ENCODE measurements at regions not wholly inside any gene's neighbourhood (a gene's known extent, or its start where the extent isn't known, plus 50 kb on each side); places are given as distances from the start of the nearest gene placed in this dataset. TPM values are rescaled to one million over a fixed set of nuclear protein-coding genes. Genes with fewer than 3 reads are reported as not detected.

GRCh38 chr7:63114371-63114985 is 884.2 kb upstream of the ZNF722 start:
- Histone ChIP-seq H3K9me3 (replicated peaks; ENCODE audit: control insufficient read depth, insufficient read depth, low read length) (no peaks in the 10 kb centered on the region), H3K9ac (replicated peaks; ENCODE audit: extremely low read depth, insufficient read depth, low read length) (no peak overlapping the region), H3K9me1 (replicated peaks; ENCODE audit: control insufficient read depth, extremely low read depth, insufficient read depth, low read length) (no peaks in the 10 kb centered on the region), H3K79me2 (ENCODE audit: control insufficient read depth, insufficient read depth, low read length) (no peaks in the 10 kb centered on the region), H3K4me1 (ENCODE audit: control insufficient read depth, extremely low read depth, insufficient read depth, low read length) (no peaks in the 10 kb centered on the region), H4K20me1 (replicated peaks; ENCODE audit: control insufficient read depth, extremely low read depth, insufficient read depth, low read length) (no peaks in the 10 kb centered on the region), H3K36me3 (ENCODE audit: control insufficient read depth in 2 of 2, extremely low read depth in 1 of 2, insufficient read depth in 2 of 2, low read length in 2 of 2) (no peaks in the 10 kb centered on the region), H3K27ac (ENCODE audit: insufficient read depth, low read depth, low read length) (no peak overlapping the region), H2AFZ (ENCODE audit: low read depth, low read length) (no peak overlapping the region), H3K4me3 (replicated peaks in 1 of 3; ENCODE audit: insufficient read depth in 1 of 3, low read depth in 1 of 3, low read length in 3 of 3) (no peak overlapping the region), H3K27me3 (ENCODE audit: control insufficient read depth in 2 of 2, insufficient read depth in 2 of 2, low read length in 2 of 2) (no peaks in the 10 kb centered on the region), H3K4me2 (ENCODE audit: insufficient read depth, low read length) (no peak overlapping the region)
- no peak for FAIRE-seq
- TF ChIP-seq POLR2A (IDR thresholded peaks at IDR 0.05; ENCODE audit: low read depth, low read length) (no peak), MYC (IDR thresholded peaks at IDR 0.05; ENCODE audit: low read depth, low read length) (no peak), POLR2AphosphoS5 (IDR thresholded peaks at IDR 0.05; ENCODE audit: insufficient read depth, low read depth, low read length) (no peak)
- ChIA-PET POLR2A (no interaction called here), CTCF (no interaction called here)
- intact Hi-C loops (cut with micrococcal nuclease) (no loop called here), dilution Hi-C loops (cut with MboI; ENCODE audit: extremely low pct_ligation_motif_present, low sequenced_read_pairs) (no loop called here)
- no TSS peak for BruUV-seq (replicated peaks)
- DNase-seq (ENCODE audit: low read depth, low spot score), result no peak

Small RNA genes in the stretch of these regions (small RNA-seq; reads per million reads assigned to genes)
- gene RNU6-417P (ENCODE audit: insufficient read depth, insufficient read length, low read depth, low replicate concordance), result not detected

All from endothelial cell of umbilical vein (primary cell).